GM12878 (cell line): ENCODE measurements at regions not wholly inside any gene's neighbourhood (a gene's known extent, or its start where the extent isn't known, plus 50 kb on each side); places are given as distances from the start of the nearest gene placed in this dataset.

Experiments
- CBFB ChIP-seq: IDR thresholded peaks from 2 replicates; pipeline ENCODE4 v1.6.1; 2016; ENCODE audit warnings: antibody characterized with exemption, low read depth
- EGR1 ChIP-seq, 2 experiments: IDR thresholded peaks; 1 replicate in 1 of 2; 2 replicates in 1 of 2; pipeline ENCODE4 v1.6.1; 2011 to 2012; ENCODE audit warnings: low read depth in 2 of 2, low read length in 2 of 2, borderline replicate concordance in 1 of 2, mild to moderate bottlenecking in 1 of 2, moderate library complexity in 1 of 2
- EZH2 ChIP-seq: IDR thresholded peaks from 2 replicates; pipeline ENCODE4 v1.6.1; 2012; ENCODE audit warnings: low read depth, mild to moderate bottlenecking, control low read depth, inconsistent platforms, low read length, borderline replicate concordance; ENCODE audit not compliant: control insufficient read depth
- KLF5 ChIP-seq: fragments of 450-650 bp; IDR thresholded peaks from 2 replicates; pipeline ENCODE4 v1.6.1; 2014; ENCODE audit warnings: mild to moderate bottlenecking; ENCODE audit not compliant: partially characterized antibody
- NFYB ChIP-seq: IDR thresholded peaks from 2 replicates; pipeline ENCODE4 v1.6.1; 2011; ENCODE audit warnings: low read depth, mild to moderate bottlenecking, low read length, improper control_type of control experiment, moderate library complexity; ENCODE audit not compliant: insufficient read depth
- POLR2A ChIP-seq: IDR thresholded peaks from 2 replicates; pipeline ENCODE4 v1.6.1; 2011; ENCODE audit warnings: low read depth, mild to moderate bottlenecking, low read length
- POLR2AphosphoS5 ChIP-seq: IDR thresholded peaks from 2 replicates; pipeline ENCODE4 v1.6.1; 2011; ENCODE audit warnings: mild to moderate bottlenecking, low read length, inconsistent platforms
- RAD21 ChIP-seq: IDR thresholded peaks from 2 replicates; pipeline ENCODE4 v1.6.1; 2011; ENCODE audit warnings: mild to moderate bottlenecking, low read depth, low read length, moderate library complexity; ENCODE audit not compliant: insufficient read depth
- SIN3A ChIP-seq: IDR thresholded peaks from 2 replicates; pipeline ENCODE4 v1.6.1; 2012; ENCODE audit warnings: low read depth, low read length, improper control_type of control experiment
- SIX5 ChIP-seq: IDR thresholded peaks from 2 replicates; pipeline ENCODE4 v1.6.1; 2011; ENCODE audit warnings: mild to moderate bottlenecking, low read depth, low read length, moderate library complexity; ENCODE audit not compliant: severe bottlenecking
- YY1 ChIP-seq: IDR thresholded peaks from 2 replicates; pipeline ENCODE4 v1.6.1; 2011; ENCODE audit warnings: low read depth, mild to moderate bottlenecking, low read length
- TF ChIP-seq, protein P1 (sequence below): IDR thresholded peaks from 2 replicates; pipeline ENCODE4 v1.6.1; 2012; ENCODE audit warnings: low read length, inconsistent platforms
- TF ChIP-seq, protein P2 (sequence below), 3 experiments: IDR thresholded peaks in 2 of 3; conservative IDR thresholded peaks in 1 of 3; 2 replicates each; pipeline ENCODE4 v1.5.1; 2011; ENCODE audit warnings: low read depth in 3 of 3, low read length in 3 of 3, mild to moderate bottlenecking in 3 of 3, control low read depth in 2 of 3, moderate library complexity in 2 of 3, inconsistent platforms in 1 of 3, mixed read lengths in 1 of 3; ENCODE audit not compliant: control insufficient read depth in 2 of 3, insufficient read depth in 1 of 3; ENCODE audit errors: extremely low read depth in 1 of 3
- TF ChIP-seq, protein P3 (sequence below): IDR thresholded peaks from 2 replicates; pipeline ENCODE4 v1.6.1; 2012; ENCODE audit warnings: low read depth, low read length, improper control_type of control experiment

DNA sequence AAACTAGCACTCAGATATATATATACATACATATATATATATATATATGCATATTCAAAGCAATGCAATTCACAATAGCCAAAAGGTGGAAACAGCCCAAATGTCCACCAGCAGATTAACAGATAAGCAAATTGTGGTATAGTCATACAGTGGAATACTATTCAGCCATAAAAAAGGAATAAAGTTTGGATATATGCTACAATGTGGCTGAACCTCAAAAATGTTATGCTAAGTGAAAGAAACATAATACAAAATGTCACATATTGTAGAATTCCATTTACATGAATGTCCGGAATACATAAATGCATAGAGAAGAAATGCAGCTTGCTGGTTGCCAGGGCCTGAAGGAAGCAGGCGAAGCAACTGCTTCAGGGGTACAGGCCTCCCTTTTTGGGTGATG, 143.4 kb downstream of the ATPSCKMT start:
- TF ChIP-seq EGR1 (IDR thresholded peaks at IDR 0.05; ENCODE audit: borderline replicate concordance in 1 of 2, low read depth in 2 of 2, low read length in 2 of 2): no peak
- TF ChIP-seq POLR2AphosphoS5: no peak
- TF ChIP-seq, protein P1, sequence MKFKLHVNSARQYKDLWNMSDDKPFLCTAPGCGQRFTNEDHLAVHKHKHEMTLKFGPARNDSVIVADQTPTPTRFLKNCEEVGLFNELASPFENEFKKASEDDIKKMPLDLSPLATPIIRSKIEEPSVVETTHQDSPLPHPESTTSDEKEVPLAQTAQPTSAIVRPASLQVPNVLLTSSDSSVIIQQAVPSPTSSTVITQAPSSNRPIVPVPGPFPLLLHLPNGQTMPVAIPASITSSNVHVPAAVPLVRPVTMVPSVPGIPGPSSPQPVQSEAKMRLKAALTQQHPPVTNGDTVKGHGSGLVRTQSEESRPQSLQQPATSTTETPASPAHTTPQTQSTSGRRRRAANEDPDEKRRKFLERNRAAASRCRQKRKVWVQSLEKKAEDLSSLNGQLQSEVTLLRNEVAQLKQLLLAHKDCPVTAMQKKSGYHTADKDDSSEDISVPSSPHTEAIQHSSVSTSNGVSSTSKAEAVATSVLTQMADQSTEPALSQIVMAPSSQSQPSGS: no peak
- no peak for TF ChIP-seq YY1
- TF ChIP-seq EZH2: no peak
- TF ChIP-seq, protein P2, sequence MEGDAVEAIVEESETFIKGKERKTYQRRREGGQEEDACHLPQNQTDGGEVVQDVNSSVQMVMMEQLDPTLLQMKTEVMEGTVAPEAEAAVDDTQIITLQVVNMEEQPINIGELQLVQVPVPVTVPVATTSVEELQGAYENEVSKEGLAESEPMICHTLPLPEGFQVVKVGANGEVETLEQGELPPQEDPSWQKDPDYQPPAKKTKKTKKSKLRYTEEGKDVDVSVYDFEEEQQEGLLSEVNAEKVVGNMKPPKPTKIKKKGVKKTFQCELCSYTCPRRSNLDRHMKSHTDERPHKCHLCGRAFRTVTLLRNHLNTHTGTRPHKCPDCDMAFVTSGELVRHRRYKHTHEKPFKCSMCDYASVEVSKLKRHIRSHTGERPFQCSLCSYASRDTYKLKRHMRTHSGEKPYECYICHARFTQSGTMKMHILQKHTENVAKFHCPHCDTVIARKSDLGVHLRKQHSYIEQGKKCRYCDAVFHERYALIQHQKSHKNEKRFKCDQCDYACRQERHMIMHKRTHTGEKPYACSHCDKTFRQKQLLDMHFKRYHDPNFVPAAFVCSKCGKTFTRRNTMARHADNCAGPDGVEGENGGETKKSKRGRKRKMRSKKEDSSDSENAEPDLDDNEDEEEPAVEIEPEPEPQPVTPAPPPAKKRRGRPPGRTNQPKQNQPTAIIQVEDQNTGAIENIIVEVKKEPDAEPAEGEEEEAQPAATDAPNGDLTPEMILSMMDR (IDR thresholded peaks at IDR 0.05 in 2 of 3, conservative IDR thresholded peaks at IDR 0.05 in 1 of 3; ENCODE audit: control insufficient read depth in 2 of 3, extremely low read depth in 1 of 3, insufficient read depth in 1 of 3, low read depth in 3 of 3, low read length in 3 of 3): no peak
- TF ChIP-seq POLR2A: no peak
- TF ChIP-seq NFYB: no peak
- TF ChIP-seq RAD21: no peak
- no peak for TF ChIP-seq KLF5
- TF ChIP-seq, protein P3, sequence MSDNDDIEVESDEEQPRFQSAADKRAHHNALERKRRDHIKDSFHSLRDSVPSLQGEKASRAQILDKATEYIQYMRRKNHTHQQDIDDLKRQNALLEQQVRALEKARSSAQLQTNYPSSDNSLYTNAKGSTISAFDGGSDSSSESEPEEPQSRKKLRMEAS: no peak
- no peak for TF ChIP-seq SIX5
- TF ChIP-seq SIN3A: no peak
- TF ChIP-seq CBFB: no peak
